ENCODE measurements at regions not wholly inside any gene's neighbourhood (a gene's known extent, or its start where the extent isn't known, plus 50 kb on each side); places are given as distances from the start of the nearest gene placed in this dataset.

DNA sequence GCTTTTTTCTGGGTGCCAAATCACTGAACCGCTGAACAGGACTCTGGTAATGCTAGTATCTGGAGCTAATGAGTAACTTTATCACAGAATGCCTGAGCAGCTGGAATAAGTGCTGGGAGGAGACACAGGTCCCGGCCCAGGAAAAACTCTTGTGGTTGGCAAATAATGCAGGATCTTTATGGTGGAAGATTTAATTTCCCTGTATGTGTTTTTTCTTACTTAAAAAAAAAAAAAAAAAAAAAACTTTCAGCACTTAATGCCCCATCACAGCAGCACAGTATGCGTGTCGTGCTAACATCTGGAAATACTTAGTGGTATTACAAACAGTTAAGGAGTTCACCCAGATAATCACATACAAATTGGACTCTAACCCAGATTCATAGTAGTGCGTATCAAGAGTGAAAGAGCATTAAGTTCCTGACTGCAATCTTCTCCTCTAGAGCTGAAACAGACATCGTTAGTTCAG, 220.7 kb downstream of the TOMM20 start:
- no peak for ATAC-seq
- H3K27ac Mint-ChIP-seq = no peak overlapping the region
- no peaks in the 10 kb centered on the region for H3K9me3 Mint-ChIP-seq
- no peaks in the 10 kb centered on the region for H3K36me3 Mint-ChIP-seq
- DNase-seq (ENCODE audit: low spot score in 2 of 2) = no peak

DNA sequence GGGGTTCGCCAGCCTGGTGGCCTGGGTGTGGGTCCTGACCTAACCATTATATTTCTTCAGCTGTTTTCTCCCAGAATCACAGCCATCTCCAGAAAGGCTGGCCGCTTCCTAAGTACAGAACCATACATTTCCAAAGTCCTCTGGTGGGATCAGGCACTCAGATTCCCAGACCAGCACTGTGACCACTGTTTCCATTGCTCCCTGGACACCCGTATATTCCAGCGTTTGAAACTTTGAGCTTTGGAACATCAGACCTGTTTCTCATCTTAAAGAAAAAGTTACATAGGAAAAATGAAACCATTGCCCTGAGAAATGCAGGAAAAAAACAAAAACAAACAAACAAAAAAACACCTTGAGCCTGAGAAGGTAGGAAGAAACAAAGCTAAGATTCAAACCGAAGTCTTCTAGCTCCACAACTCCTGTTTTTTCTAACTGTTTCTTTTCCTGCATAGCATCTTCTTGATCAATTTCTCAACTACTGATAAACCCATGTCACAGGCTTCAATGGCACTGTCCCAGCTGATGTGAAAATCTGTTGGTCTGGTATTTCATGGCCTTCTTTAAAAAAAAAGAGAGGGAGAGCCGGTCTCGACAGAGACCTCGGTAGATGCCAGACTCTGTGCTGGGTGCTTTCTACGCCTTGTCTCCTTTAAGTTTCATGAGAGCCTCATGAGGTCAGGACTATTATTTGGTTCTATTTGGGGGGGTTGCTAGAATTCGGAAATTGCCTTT, 221.3 kb downstream of the TOMM20 start:
- Mint-ChIP-seq H3K9me3 (no peaks in the 10 kb centered on the region), H3K27ac (no peak overlapping the region), H3K36me3 (no peaks in the 10 kb centered on the region)
- no peak for ATAC-seq
- no peak for DNase-seq (ENCODE audit: low spot score in 2 of 2)

DNA sequence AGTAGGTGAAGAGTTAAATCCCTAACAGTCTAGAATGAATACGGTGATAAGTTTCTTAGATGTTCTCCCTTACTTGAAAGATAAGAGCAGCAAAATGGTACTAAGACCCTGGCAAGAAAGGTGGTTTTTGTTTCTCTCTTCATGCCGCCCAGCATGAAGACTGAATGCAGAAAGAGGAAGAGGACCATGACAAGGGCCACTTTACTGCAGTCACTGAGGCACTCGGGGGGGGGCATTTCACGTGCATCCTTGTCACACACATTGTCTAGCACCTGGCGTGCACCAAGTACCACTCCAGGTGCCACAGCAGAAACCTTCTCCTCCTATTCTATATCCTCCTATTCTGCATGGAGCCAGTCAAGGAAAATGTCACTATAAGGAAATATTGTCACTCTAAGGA, 222.0 kb downstream of the TOMM20 start:
- DNase-seq (ENCODE audit: low spot score in 2 of 2) = no peak
- H3K27ac Mint-ChIP-seq = no peak overlapping the region
- H3K36me3 Mint-ChIP-seq = no peaks in the 10 kb centered on the region
- H3K9me3 Mint-ChIP-seq = no peaks in the 10 kb centered on the region
- no peak for ATAC-seq

DNA sequence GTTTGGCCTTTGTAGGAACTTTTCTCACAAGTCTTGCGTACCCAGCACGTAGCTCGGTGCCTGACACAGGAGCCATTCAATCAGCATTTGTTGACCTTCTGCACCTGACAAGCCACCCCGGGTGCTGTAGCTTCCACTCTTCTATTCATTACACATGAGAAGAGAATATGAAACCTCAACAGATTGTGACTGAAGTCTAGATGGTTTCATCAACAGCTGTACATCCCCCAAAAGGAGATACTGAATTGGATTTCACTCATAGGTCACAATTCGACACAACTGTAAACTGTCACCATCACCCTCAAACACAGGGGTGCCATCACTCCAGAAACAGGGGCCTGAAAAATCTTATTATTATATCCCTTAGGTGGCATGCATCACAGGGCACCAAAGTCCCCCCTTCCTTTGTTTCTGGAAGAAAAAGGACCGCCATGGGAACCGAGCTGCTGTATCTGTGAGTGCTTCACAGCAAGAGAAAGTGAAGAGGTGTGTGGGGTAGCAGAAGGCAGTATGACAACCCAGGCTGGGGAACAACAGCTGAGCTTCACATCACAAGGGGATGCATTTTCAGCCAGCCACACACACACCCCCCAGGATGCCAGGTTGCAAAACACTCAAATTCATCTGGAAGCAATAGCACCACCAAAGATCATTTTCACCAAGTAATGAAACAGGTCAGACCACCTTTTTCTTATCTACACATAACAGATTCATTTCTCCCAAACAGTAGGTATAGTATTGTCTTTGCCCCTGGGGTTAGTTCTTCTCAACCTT, 225.7 kb downstream of the TOMM20 start:
- H3K36me3 Mint-ChIP-seq = no peaks in the 10 kb centered on the region
- ATAC-seq (peak in 1 of 2 donors; percentile 22), DNase-seq (ENCODE audit: low spot score in 2 of 2) (no peak)
- H3K9me3 Mint-ChIP-seq = no peaks in the 10 kb centered on the region
- H3K27ac Mint-ChIP-seq = no peak overlapping the region

DNA sequence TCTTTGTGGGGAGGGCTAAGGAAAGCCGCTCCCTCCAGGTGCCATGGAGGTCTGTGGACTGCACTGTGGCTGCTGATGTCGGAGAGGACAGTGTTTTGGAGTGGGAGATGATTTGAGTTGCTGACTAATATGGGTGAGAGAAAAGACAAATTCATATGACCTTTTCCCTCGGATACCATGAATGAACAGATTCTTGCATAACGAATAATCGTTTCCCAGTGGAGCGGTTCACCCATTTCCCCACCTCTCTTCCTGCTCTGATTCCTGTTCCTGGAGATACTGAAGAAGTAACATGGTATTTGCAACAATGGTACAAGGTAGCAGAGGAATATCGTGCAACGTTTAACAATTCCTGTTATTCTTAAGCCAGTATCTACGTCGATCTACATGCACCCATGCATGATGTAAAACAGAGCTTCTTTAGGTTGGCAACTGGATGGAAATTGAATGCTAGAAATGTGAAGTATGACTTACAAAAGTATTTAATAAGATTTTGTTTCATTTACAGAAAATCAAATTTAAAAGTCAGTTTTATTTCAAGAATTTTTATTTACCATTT, 227.1 kb downstream of the TOMM20 start:
- Mint-ChIP-seq H3K36me3 (no peaks in the 10 kb centered on the region), H3K27ac (no peak overlapping the region), H3K9me3 (no peaks in the 10 kb centered on the region)
- DNase-seq (ENCODE audit: low spot score in 2 of 2) (no peak), ATAC-seq (no peak)

DNA sequence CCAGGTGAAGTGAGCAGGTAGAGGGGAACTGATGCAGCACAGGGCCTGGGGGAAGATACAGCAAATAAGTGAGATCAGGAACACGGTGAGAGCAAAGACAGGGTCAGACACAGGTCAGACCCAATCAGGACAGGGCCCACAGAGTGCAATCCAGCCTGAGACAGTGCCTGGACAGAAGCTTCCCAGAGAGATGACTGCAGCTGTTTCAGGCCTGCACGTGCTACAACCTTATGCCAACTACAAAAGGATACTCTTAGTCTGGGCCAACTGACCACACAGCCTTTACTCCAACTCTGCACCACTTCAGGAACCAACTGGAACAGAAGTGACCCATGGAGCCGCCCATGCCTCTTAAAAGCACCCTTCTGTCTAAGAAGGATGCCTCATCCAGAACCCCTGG, 228.0 kb downstream of the TOMM20 start:
- Mint-ChIP-seq H3K27ac (no peak overlapping the region), H3K36me3 (no peaks in the 10 kb centered on the region), H3K9me3 (no peaks in the 10 kb centered on the region)
- ATAC-seq (no peak), DNase-seq (ENCODE audit: low spot score in 2 of 2) (no peak)

DNA sequence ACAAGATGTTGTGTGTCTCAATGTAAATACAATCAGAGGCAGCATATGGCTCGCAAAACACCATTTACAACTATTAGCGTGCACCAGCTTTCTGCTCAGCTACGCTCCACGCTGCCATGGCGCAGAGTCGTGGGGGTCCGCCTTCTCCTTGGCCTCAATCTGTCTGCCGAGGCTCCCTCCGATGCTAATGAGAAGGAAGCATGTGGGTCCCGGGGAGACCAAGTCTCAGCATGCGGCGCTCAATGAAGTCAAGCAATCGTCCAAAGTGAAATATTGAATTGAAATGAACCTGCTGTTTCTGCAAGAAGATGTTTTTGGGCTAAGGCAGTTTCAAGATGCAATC, 228.9 kb downstream of the TOMM20 start:
- H3K36me3 Mint-ChIP-seq = no peaks in the 10 kb centered on the region
- peaks cover 0 to 3% of the 10 kb centered on the region in 2 donors for H3K9me3 Mint-ChIP-seq

DNA sequence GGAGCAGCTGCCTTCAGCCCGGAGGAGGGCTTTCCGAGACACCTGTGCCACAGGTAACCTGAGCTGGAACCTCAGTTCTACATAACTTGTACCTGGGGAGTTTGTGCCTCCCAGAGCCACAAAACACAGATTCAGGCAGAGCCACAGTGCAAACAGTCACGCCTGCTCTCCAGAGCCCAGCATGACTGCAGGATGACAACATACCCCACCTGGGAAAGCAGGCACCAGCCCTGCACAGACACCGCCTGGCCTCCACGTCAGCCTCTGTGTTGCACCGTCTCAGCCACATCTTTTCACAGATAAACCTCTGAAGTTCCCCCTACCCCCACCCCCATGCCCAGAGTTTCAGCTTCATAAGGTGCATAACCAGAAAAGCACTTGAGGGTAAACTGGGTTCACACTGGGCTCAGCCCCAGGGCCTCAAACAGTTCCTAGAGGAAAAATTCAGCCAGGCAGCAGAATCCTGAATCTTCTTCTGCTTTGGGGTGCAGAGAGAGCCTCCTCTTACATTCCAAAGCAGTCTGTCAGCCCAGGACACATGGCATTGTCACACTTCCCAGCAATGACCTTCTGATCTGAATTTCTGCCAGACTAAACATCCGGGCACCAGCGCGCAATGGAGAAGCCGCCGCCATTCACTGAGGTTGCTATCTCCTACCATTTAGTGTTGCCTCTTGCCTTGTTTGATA, 229.5 kb downstream of the TOMM20 start:
- Mint-ChIP-seq H3K36me3 (no peaks in the 10 kb centered on the region), H3K9me3 (peaks cover 0 to 5% of the 10 kb centered on the region in 2 donors), H3K27ac (no peak overlapping the region)
- ATAC-seq (no peak), DNase-seq (ENCODE audit: low spot score in 2 of 2) (no peak)

More for the DNA sequence above, 228.9 kb downstream of the TOMM20 start:
- DNase-seq (ENCODE audit: low spot score in 2 of 2) (no peak), ATAC-seq (no peak)
- H3K27ac Mint-ChIP-seq = no peak overlapping the region

DNA sequence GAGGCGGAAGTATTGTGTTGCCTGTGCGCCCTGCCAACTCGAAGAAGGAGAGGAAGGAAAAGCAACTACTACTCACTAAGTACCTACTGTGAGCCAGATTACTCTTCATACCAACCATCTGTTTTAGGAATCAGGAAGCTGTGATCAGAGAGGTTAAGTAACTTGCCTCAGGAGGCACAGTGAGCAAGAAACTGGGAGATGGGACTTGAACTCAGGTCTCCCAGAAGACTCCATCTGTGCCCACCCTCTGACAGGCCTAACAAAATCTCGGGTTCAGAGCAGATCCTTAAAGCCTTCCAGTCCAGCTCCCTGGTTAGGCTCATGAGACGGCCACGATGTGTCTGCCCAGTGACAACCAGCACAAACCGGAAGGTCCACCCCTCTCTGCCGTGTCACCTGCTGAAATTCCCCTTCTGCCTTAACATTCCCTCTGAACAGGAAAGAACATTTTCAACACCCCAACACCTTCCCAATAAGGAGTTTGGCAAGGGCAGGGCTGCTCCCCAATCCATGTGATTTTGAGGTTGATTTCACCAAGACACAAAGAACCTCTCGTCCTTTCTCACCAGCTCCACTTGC, 230.1 kb downstream of the TOMM20 start:
- DNase-seq (ENCODE audit: low spot score in 2 of 2) = no peak
- no peaks in the 10 kb centered on the region for H3K36me3 Mint-ChIP-seq
- peaks cover 0 to 5% of the 10 kb centered on the region in 2 donors for H3K9me3 Mint-ChIP-seq
- no peak overlapping the region for H3K27ac Mint-ChIP-seq
- no peak for ATAC-seq

DNA sequence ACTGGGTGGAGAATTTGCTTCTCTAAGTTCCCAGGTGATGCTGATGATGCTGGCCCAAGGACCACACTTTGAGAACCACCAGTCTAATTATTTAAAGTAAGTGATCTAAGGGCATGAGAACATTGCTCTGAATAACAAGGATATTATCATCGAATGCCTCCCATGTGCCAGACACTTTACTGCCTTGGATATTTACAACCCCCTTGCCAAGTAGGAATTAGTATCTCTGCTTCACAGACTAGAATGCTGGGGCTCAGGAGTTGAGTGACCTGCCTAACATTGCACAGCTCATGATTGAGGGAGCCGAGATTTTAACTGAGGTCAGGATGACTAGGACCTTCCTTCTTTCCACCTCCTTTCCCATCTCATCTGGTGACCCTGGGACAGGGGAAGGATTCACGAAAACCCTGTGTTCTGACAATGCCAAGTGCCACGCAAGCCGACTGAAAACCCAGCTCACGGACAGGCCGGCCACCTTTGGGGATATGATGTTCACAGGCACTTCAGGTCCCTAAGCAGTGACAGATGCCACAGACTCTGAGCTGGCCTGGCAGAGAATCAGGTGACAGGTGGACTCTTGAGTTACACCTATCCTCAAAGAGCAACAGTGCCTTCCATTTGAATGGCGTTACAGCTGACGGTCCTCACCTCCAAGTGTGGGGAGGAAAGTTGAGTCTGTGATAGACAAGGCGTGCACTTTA, 230.7 kb downstream of the TOMM20 start:
- H3K27ac Mint-ChIP-seq = peak overlapping the region in 1 of 2 donors; percentile 68
- DNase-seq (ENCODE audit: low spot score in 2 of 2) (no peak), ATAC-seq (no peak)
- peaks cover 0 to 5% of the 10 kb centered on the region in 2 donors for H3K9me3 Mint-ChIP-seq
- no peaks in the 10 kb centered on the region for H3K36me3 Mint-ChIP-seq

DNA sequence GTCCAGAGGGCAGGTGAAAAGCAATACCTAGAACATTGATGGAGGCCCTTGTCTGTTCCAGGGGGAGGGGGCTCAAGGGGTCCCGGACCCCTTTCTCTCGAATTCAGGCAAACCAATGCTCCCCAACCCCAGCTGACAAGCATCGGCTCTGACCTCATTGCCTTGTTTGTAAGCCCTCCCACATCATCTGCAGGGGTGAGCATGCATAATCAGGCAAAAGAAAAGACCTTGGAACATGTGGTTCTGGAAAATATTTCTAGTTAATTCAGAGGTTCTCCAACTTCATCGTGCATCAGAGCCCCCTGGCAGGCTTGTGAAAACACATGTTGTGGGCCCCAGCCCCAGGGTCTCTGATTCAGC, 231.3 kb downstream of the TOMM20 start:
- Mint-ChIP-seq H3K36me3 (no peaks in the 10 kb centered on the region), H3K9me3 (peaks cover 0 to 5% of the 10 kb centered on the region in 2 donors), H3K27ac (no peak overlapping the region)
- ATAC-seq = no peak
- no peak for DNase-seq (ENCODE audit: low spot score in 2 of 2)

DNA sequence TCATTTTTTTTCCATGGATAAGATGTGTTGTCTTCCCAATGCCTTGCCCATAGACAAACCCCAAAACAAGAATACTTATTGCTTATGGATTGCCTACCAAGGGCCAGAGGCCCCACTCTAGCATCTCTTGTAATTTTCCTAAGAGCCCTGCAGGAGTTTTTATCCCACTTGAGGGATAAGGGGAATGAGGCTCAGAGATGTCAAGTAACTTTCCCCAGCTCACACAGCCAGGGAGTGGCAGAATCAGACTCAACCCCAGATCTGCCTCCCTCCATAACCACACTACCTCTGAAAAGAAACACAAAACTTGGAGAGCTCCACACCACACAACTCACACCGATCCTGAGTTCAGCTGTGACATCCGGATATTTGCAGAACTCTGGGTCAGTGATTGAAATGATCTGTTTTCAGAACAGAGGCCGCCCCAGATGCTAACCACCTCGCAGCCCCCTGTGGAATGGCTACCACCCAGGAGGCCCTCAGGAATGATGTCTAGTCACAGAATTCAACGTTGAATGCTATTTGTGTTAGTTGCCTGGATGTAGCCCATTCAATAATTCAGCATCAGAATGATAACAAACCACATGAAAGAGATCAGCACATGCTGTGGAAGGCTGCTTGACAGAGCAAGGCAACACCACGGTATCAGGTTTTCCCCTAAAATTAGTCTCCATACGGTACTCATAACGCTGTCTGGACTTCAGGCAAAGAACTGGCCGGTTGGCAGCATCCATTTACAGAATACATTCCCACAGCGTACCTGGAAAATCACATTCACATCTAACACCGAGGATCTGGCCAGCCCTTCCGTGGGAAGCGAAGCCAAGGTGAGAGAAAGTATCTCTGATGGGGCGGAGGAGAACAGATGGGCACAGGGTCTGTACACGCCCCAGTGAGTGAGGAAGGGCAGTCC, 231.9 kb downstream of the TOMM20 start:
- no peak for DNase-seq (ENCODE audit: low spot score in 2 of 2)
- Mint-ChIP-seq H3K27ac (peak overlapping the region in 1 of 2 donors; percentile 22), H3K36me3 (no peaks in the 10 kb centered on the region), H3K9me3 (peaks cover 0 to 5% of the 10 kb centered on the region in 2 donors)
- no peak for ATAC-seq

DNA sequence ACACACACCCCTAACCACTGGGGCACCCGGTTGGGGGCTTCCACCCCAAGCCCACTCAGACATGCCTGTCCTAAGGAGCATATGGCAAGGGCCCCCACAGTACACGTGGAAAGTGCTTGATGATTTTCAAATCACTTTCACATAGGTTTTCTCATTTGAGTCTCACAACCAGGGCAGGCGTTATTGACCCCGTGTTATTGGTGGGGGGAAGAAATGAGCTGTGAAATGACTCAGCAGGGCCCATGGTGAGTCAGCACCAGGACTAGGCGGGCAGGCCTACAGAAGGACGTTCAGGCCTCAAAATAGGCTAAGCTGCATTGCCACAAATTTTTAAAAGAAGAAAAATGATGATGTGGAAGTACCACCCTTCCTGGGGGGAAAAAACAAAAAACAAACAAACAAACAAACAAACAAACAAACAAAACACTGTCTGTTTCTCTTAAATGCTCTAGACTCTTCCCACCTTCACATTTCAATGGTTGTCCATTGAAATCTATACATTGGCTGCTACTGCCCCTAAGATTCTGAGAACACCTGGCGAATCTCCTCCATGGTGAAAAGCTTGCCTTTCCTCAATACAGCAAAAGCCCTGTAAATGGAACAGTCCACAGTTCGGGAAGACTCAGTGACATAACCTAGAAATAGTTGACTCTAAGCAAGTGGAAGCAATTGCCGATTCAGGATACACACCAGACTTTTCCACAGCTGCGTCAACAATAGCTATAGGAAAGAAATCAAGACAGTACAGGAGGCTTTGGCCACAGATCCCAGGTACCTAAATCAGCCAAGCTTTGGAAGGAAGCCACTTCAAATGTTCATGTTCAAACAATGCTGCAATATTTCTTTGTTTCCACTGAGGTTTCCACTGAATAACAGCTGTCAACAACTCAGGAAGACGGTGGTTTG, 234.7 kb downstream of the TOMM20 start:
- peak overlapping the region in 1 of 2 donors; percentile 16 for H3K27ac Mint-ChIP-seq
- peaks cover 0 to 1% of the 10 kb centered on the region in 2 donors for H3K36me3 Mint-ChIP-seq
- DNase-seq (ENCODE audit: low spot score in 2 of 2) (peak in 1 of 2 donors; percentile 28), ATAC-seq (peak; percentile 79 to 95)
- peaks cover 0 to 5% of the 10 kb centered on the region in 2 donors for H3K9me3 Mint-ChIP-seq

DNA sequence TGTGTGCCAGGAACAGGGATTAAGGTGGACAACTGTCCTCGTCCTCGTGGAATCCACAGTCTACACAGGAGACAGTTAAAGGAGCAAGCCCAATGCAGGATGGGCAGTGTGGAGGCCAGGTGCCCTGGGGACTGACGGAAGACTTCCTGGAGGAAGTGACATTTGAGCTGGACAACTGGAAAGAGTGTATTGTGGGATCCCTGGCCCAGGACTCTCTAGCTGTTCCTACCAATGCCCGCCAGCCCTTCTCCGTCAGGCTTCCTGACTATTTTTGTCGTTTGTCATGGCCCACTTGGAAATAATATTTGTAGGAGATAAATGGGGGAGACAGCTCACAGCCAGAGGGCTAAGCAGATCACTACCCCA, 235.3 kb downstream of the TOMM20 start:
- H3K9me3 Mint-ChIP-seq = peaks cover 0 to 8% of the 10 kb centered on the region in 2 donors
- peaks cover 0 to 8% of the 10 kb centered on the region in 2 donors for H3K36me3 Mint-ChIP-seq
- no peak for ATAC-seq
- no peak for DNase-seq (ENCODE audit: low spot score in 2 of 2)
- H3K27ac Mint-ChIP-seq = no peak overlapping the region

Data from activated naive CD4-positive, alpha-beta T cell treated with anti-CD3 and anti-CD28 coated beads, Interleukin-2, amount 50 U/mL, for 72 hours (primary cell).